ENCODE measurements at regions not wholly inside any gene's neighbourhood (a gene's known extent, or its start where the extent isn't known, plus 50 kb on each side); places are given as distances from the start of the nearest gene placed in this dataset.

- no peak for DNase-seq
- no peak overlapping the region for H3K4me3 ChIP-seq
- TF ChIP-seq POLR2A (IDR thresholded peaks at IDR 0.05) (no peak), CTCF (IDR thresholded peaks at IDR 0.05) (no peak)
- H3K36me3 ChIP-seq: no peaks in the 10 kb centered on the region
- no peak for ATAC-seq
- no peaks in the 10 kb centered on the region for H3K9me3 ChIP-seq
- H3K27me3 ChIP-seq: no peaks in the 10 kb centered on the region
- H3K4me1 ChIP-seq: peaks cover 0 to 3% (median 0%) of the 10 kb centered on the region in 12 donors
- WGBS, 4 donors: 96 to 97% (median 97%) methylated on average over 2 of the region's 2 CpGs
- intact Hi-C loops (cut with DNase I): no loop called here
- no peak overlapping the region for H3K27ac ChIP-seq
Observed at GRCh38 chr1:185627761-185628501, 106.3 kb upstream of the HMCN1 start.

- H3K27ac ChIP-seq: no peak overlapping the region
- ATAC-seq (no peak), DNase-seq (no peak)
- no peaks in the 10 kb centered on the region for H3K9me3 ChIP-seq
- intact Hi-C loops (cut with DNase I): no loop called here
- no peaks in the 10 kb centered on the region for H3K4me1 ChIP-seq
- no peaks in the 10 kb centered on the region for H3K27me3 ChIP-seq
- no peak overlapping the region for H3K4me3 ChIP-seq
- 73 to 77% (median 75%) methylated on average over 3 of the region's 3 CpGs for WGBS, 4 donors
- H3K36me3 ChIP-seq: no peaks in the 10 kb centered on the region
- no peak for TF ChIP-seq POLR2A (IDR thresholded peaks at IDR 0.05)
- TF ChIP-seq CTCF (IDR thresholded peaks at IDR 0.05): no peak
Observed at GRCh38 chr1:185627171-185627570, 107.0 kb upstream of the HMCN1 start.

- no peaks in the 10 kb centered on the region for H3K36me3 ChIP-seq
- no peaks in the 10 kb centered on the region for H3K4me1 ChIP-seq
- ATAC-seq (no peak), DNase-seq (no peak)
- WGBS, 4 donors: 89 to 98% (median 93%) methylated on average over 3 of the region's 3 CpGs
- H3K9me3 ChIP-seq: no peaks in the 10 kb centered on the region
- no peaks in the 10 kb centered on the region for H3K27me3 ChIP-seq
- no peak overlapping the region for H3K4me3 ChIP-seq
- intact Hi-C loops (cut with DNase I): no loop called here
- TF ChIP-seq POLR2A (IDR thresholded peaks at IDR 0.05): no peak
- TF ChIP-seq CTCF (IDR thresholded peaks at IDR 0.05): no peak
- no peak overlapping the region for H3K27ac ChIP-seq
Observed at GRCh38 chr1:185626344-185626743, 107.8 kb upstream of the HMCN1 start.

DNA sequence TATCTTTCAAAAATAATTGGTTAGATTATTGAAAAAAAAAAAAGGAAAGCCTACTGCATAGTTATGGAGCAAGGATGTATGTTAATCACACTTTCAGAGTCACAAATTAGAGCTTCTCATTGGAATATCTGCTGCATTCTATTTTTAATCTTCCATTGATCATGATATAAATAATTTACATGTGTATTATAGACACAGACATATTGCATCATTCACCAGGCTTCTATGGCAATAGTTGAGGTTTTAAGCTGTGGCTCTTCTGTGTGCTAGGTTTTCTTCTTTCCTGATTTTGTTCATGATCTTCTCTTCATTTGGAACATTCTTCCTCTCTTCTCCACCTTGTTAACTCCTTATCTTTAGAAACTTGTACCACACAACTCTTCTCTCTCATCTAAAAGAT, 123.2 kb upstream of the HMCN1 start:
- intact Hi-C loops (cut with DNase I): no loop called here
- no peak for DNase-seq
- ATAC-seq: no peak
- no peak for TF ChIP-seq CTCF (IDR thresholded peaks at IDR 0.05)
- no peak for TF ChIP-seq POLR2A (IDR thresholded peaks at IDR 0.05)
- peaks cover 0 to 17% (median 0%) of the 10 kb centered on the region in 12 donors for H3K9me3 ChIP-seq
- no peaks in the 10 kb centered on the region for H3K36me3 ChIP-seq
- no peak overlapping the region for H3K4me3 ChIP-seq
- no peaks in the 10 kb centered on the region for H3K4me1 ChIP-seq
- no peak overlapping the region for H3K27ac ChIP-seq
- H3K27me3 ChIP-seq: no peaks in the 10 kb centered on the region
